ENCODE measurements at regions not wholly inside any gene's neighbourhood (a gene's known extent, or its start where the extent isn't known, plus 50 kb on each side); places are given as distances from the start of the nearest gene placed in this dataset.

GRCh38 chr11:10909141-10909883 is 51.5 kb upstream of the ZBED5 start:
- H3K27ac ChIP-seq (ENCODE audit: low read depth in 1 of 2, low read length in 2 of 2), result no peak overlapping the region
- no peak for ATAC-seq (ENCODE audit: poor library complexity)
- CTCF ChIA-PET, result no interaction called here
- no peaks in the 10 kb centered on the region for H3K4me1 Mint-ChIP-seq (ENCODE audit: low read depth)
- no peaks in the 10 kb centered on the region for H3K9me3 Mint-ChIP-seq
- no peaks in the 10 kb centered on the region for H3K27me3 ChIP-seq (ENCODE audit: control insufficient read depth in 1 of 2, insufficient read depth in 2 of 2, low read length in 2 of 2)
- no peak for DNase-seq
- H3K27ac Mint-ChIP-seq, result no peak overlapping the region
- POLR2A ChIA-PET, result no interaction called here
- peaks cover 5% of the 10 kb centered on the region for H3K27me3 Mint-ChIP-seq
- H3K36me3 Mint-ChIP-seq (ENCODE audit: low read depth), result no peaks in the 10 kb centered on the region
- H3K4me1 ChIP-seq (ENCODE audit: insufficient read depth, low read length), result no peaks in the 10 kb centered on the region
- intact Hi-C loops (cut with DNase I, micrococcal nuclease), result no loop called here
- TF ChIP-seq CTCF (IDR thresholded peaks at IDR 0.05), result no peak
- H3K4me3 Mint-ChIP-seq, result no peak overlapping the region
- H3K4me3 ChIP-seq (ENCODE audit: low read length), result no peak overlapping the region
- H3K36me3 ChIP-seq (ENCODE audit: insufficient read depth, low read length), result no peaks in the 10 kb centered on the region
- H3K9me3 ChIP-seq (ENCODE audit: control insufficient read depth in 1 of 2, insufficient read depth in 1 of 2, low read length in 2 of 2), result no peaks in the 10 kb centered on the region

- H3K9me3 ChIP-seq (ENCODE audit: control insufficient read depth in 1 of 2, insufficient read depth in 1 of 2, low read length in 2 of 2), result no peaks in the 10 kb centered on the region
- ATAC-seq (ENCODE audit: poor library complexity), result no peak
- Mint-ChIP-seq H3K9me3 (no peaks in the 10 kb centered on the region), H3K4me1 (ENCODE audit: low read depth) (no peaks in the 10 kb centered on the region), H3K4me3 (no peak overlapping the region), H3K27me3 (peaks cover 5% of the 10 kb centered on the region), H3K27ac (no peak overlapping the region), H3K36me3 (ENCODE audit: low read depth) (no peaks in the 10 kb centered on the region)
- POLR2A ChIA-PET, result interaction anchor here (3.4 kb wide), 1 partner anchor 99 kb away, joined by 14 read pairs; the partner anchor contains the start of gene EIF4G2
- intact Hi-C loops (cut with DNase I, micrococcal nuclease), result no loop called here
- CTCF ChIA-PET, result no interaction called here
- no peak for DNase-seq
- H3K4me3 ChIP-seq (ENCODE audit: low read length), result no peak overlapping the region
- H3K4me1 ChIP-seq (ENCODE audit: insufficient read depth, low read length), result no peaks in the 10 kb centered on the region
- H3K36me3 ChIP-seq (ENCODE audit: insufficient read depth, low read length), result no peaks in the 10 kb centered on the region
- no peak for TF ChIP-seq CTCF (IDR thresholded peaks at IDR 0.05)
- H3K27me3 ChIP-seq (ENCODE audit: control insufficient read depth in 1 of 2, insufficient read depth in 2 of 2, low read length in 2 of 2), result no peaks in the 10 kb centered on the region
- no peak overlapping the region for H3K27ac ChIP-seq (ENCODE audit: low read depth in 1 of 2, low read length in 2 of 2)
Observed at GRCh38 chr11:10908215-10908951, 50.5 kb upstream of the ZBED5 start.
